K562 (cell line): ENCODE measurements at regions not wholly inside any gene's neighbourhood (a gene's known extent, or its start where the extent isn't known, plus 50 kb on each side); places are given as distances from the start of the nearest gene placed in this dataset.

Experiments used
- C11orf30 ChIP-seq: fragments of 450-650 bp; IDR thresholded peaks from 2 replicates; pipeline ENCODE4 v1.6.1; 2016; ENCODE audit warnings: low read depth, mild to moderate bottlenecking
- DDX20 ChIP-seq: fragments of 450-650 bp; IDR thresholded peaks from 2 replicates; pipeline ENCODE4 v1.6.1; 2016; ENCODE audit warnings: missing genetic modification characterization, low read depth, mild to moderate bottlenecking, missing compliant biosample characterization, moderate library complexity
- ETV5 ChIP-seq: sonication (generic); formaldehyde crosslinking; IDR thresholded peaks from 2 replicates; pipeline ENCODE4 v1.4.0; 2020; ENCODE audit warnings: low read depth, mild to moderate bottlenecking, missing genetic modification reagents
- FOXJ2 ChIP-seq: fragments of 200-800 bp; sonication (Bioruptor generic); IDR thresholded peaks from 2 replicates; pipeline ENCODE4 v1.6.1; 2016; ENCODE audit warnings: missing genetic modification characterization, missing compliant biosample characterization
- MAFK ChIP-seq: IDR thresholded peaks from 2 replicates; pipeline ENCODE4 v1.6.1; 2011; ENCODE audit warnings: low read length, improper control_type of control experiment
- MGA ChIP-seq: fragments of 450-650 bp; IDR thresholded peaks from 2 replicates; pipeline ENCODE4 v1.6.1; 2016; ENCODE audit warnings: mild to moderate bottlenecking, moderate library complexity
- MYC ChIP-seq, 2 experiments: fragments of 250-450 bp in 1 of 2; sonication (Bioruptor Pico) in 1 of 2; IDR thresholded peaks; 2 replicates each; pipeline versions ENCODE4 v1.5.1 to v1.6.1; 2012 to 2021; ENCODE audit warnings: low read depth in 2 of 2, borderline replicate concordance in 1 of 2, improper control_type of control experiment in 1 of 2, low read length in 1 of 2, mild to moderate bottlenecking in 1 of 2, moderate library complexity in 1 of 2
- NFE2 ChIP-seq: IDR thresholded peaks from 2 replicates; pipeline ENCODE4 v1.6.1; 2014; ENCODE audit warnings: antibody characterized with exemption, low read depth
- RFX1 ChIP-seq: fragments of 450-650 bp; IDR thresholded peaks from 2 replicates; pipeline ENCODE4 v1.6.1; 2016; ENCODE audit warnings: mild to moderate bottlenecking, moderate library complexity
- SRF ChIP-seq, 2 experiments: fragments of 250-450, 450-650 bp in 1 of 2; sonication (Bioruptor Pico) in 1 of 2; sonication (generic) in 1 of 2; formaldehyde crosslinking; IDR thresholded peaks; 2 replicates each; pipeline versions ENCODE4 v1.5.0 to v1.5.1; 2020 to 2022; ENCODE audit warnings: mild to moderate bottlenecking in 1 of 2, missing genetic modification reagents in 1 of 2
- ZBTB43 ChIP-seq: sonication (generic); formaldehyde crosslinking; IDR thresholded peaks from 2 replicates; pipeline ENCODE4 v1.8.0; 2023; ENCODE audit warnings: mild to moderate bottlenecking, missing genetic modification reagents
- ZNF449 ChIP-seq: fragments of 250-450 bp; sonication (Bioruptor Pico); IDR thresholded peaks from 2 replicates; pipeline ENCODE4 v1.8.0; 2022; ENCODE audit warnings: moderate library complexity, mild to moderate bottlenecking, inconsistent platforms

- no peak for TF ChIP-seq SRF (CRISPR knock-in tag; IDR thresholded peaks at IDR 0.05)
- TF ChIP-seq C11orf30 = peak; percentile 84
- TF ChIP-seq ETV5 = no peak
- TF ChIP-seq NFE2 = peak; percentile 86
- TF ChIP-seq FOXJ2 (tag) = peak; percentile 96
- TF ChIP-seq MYC (IDR thresholded peaks at IDR 0.05; ENCODE audit: low read depth, low read length) = no peak
- TF ChIP-seq MYC (CRISPR knock-in tag; IDR thresholded peaks at IDR 0.05; ENCODE audit: borderline replicate concordance, low read depth) = no peak
- peak; percentile 21; the same call in 1 of the 2 replicates for TF ChIP-seq RFX1
- TF ChIP-seq DDX20 (tag) = no peak
- peak; percentile 25; the same call in 1 of the 2 replicates for TF ChIP-seq MGA
- peak; percentile 50; the same call in 1 of the 2 replicates for TF ChIP-seq MAFK
- TF ChIP-seq ZNF449 = no peak
- no peak for TF ChIP-seq ZBTB43 (CRISPR knock-in tag)
Observed at GRCh38 chr3:31369637-31370379, 162.9 kb upstream of the STT3B start (continued).
